Hepatocyte (in vitro differentiated cells): ENCODE measurements at regions not wholly inside any gene's neighbourhood (a gene's known extent, or its start where the extent isn't known, plus 50 kb on each side); places are given as distances from the start of the nearest gene placed in this dataset.

Experiments
- EZH2 ChIP-seq: fragments of 200-600 bp; sonication (generic); IDR thresholded peaks from 2 replicates; pipeline ENCODE4 v1.6.1; 2016; ENCODE audit warnings: antibody characterized with exemption, mild to moderate bottlenecking, borderline replicate concordance
- EZH2phosphoT487 ChIP-seq: fragments of 200-600 bp; sonication (generic); IDR thresholded peaks from one replicate; pipeline ENCODE4 v1.6.1; 2018; ENCODE audit warnings: antibody characterized with exemption, mild to moderate bottlenecking, low read depth, moderate library complexity; ENCODE audit not compliant: unreplicated experiment, severe bottlenecking
- TF ChIP-seq, protein P1 (sequence below): fragments of 200-600 bp; sonication (generic); IDR thresholded peaks from 2 replicates; pipeline ENCODE4 v1.5.1; 2016; ENCODE audit warnings: antibody characterized with exemption, mild to moderate bottlenecking; ENCODE audit not compliant: poor library complexity

- TF ChIP-seq, protein P1, sequence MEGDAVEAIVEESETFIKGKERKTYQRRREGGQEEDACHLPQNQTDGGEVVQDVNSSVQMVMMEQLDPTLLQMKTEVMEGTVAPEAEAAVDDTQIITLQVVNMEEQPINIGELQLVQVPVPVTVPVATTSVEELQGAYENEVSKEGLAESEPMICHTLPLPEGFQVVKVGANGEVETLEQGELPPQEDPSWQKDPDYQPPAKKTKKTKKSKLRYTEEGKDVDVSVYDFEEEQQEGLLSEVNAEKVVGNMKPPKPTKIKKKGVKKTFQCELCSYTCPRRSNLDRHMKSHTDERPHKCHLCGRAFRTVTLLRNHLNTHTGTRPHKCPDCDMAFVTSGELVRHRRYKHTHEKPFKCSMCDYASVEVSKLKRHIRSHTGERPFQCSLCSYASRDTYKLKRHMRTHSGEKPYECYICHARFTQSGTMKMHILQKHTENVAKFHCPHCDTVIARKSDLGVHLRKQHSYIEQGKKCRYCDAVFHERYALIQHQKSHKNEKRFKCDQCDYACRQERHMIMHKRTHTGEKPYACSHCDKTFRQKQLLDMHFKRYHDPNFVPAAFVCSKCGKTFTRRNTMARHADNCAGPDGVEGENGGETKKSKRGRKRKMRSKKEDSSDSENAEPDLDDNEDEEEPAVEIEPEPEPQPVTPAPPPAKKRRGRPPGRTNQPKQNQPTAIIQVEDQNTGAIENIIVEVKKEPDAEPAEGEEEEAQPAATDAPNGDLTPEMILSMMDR: no peak
- TF ChIP-seq EZH2phosphoT487 (no peak), EZH2 (no peak)
Measured at GRCh38 chr10:21165489-21165888, 268.4 kb upstream of the NEBL start.
